ENCODE measurements at regions not wholly inside any gene's neighbourhood (a gene's known extent, or its start where the extent isn't known, plus 50 kb on each side); places are given as distances from the start of the nearest gene placed in this dataset.

- TF ChIP-seq GATA2 (IDR thresholded peaks at IDR 0.05; ENCODE audit: low read depth, low read length) (no peak), GATA3 (IDR thresholded peaks at IDR 0.05; ENCODE audit: low read depth, low read length) (no peak)
Observed at GRCh38 chr2:236678307-236678975, 108.8 kb downstream of the ACKR3 start.

Data from SH-SY5Y (cell line).